ENCODE measurements at regions not wholly inside any gene's neighbourhood (a gene's known extent, or its start where the extent isn't known, plus 50 kb on each side); places are given as distances from the start of the nearest gene placed in this dataset.
A peak's percentile ranks its signal among the peaks of the same experiment; 100 is the strongest.

DNA sequence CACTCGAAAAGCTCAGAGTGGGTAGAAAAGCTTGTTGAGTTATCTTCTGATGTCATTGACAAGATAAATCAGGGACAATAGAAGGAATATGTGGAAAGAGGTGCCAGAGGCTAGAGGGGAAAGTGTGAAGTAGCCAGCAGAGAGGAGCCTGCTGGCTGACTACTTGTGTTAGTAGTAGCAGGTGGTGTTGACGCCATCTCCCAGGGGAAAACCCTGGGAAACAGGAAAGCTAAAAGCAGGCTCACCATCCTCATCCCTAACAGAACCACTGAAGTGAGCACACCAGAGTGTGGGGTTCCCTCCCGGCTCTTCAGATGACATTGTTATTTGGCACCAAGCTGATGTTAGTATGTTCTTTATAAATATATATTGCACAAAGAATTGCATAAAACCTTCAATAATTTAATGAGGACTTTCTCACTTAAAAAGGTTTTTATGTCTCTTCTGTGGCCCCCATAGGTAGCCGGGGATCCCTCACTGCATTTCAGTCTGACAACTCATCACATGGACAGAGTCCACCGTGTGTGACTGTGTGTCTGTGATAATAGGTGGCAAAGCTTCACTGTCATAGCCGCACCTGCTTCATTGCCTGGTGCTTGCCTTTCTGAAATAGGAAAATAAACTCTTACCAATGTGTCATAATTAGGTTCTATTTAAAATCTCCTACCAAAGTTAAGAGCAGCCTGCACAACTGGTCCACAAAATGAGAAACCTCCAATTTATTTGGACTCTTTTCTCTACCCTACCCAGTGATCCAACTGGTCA is 63.2 kb upstream of the TOP3B start:
- FAIRE-seq = no peak

DNA sequence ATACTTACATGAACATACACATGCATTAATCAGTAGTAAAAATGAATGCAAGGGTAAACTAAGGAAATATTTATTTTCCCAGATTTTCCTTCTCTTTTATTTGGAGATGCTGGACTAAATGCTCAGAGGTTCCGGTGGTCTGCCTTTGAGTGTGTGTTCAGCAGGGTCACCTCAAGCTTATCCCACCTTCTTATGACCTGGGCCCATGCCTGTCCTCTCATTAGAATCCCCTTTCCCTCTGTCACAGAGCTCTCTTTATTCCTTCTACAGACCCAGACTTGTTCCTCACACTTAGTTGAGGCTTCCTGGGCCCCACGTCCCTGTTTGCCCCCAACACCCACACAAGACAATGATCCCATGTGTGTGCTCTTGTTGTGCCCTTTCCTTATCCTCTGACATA is 61.6 kb upstream of the TOP3B start:
- FAIRE-seq (no peak), DNase-seq (ENCODE audit: insufficient read length, low spot score) (no peak)

More for the DNA sequence above, 63.2 kb upstream of the TOP3B start:
- no peak for DNase-seq (ENCODE audit: insufficient read length, low spot score)

- DNase-seq (ENCODE audit: insufficient read length, low spot score) = no peak
- FAIRE-seq = no peak
Observed at GRCh38 chr22:22043296-22044078, 60.9 kb upstream of the TOP3B start.

- DNase-seq (ENCODE audit: insufficient read length, low spot score) (no peak), FAIRE-seq (peak; percentile 31)
Observed at GRCh38 chr22:22042599-22043295, 60.2 kb upstream of the TOP3B start.

- FAIRE-seq (peak; percentile 4), DNase-seq (ENCODE audit: insufficient read length, low spot score) (no peak)
Observed at GRCh38 chr22:22042009-22042408, 59.4 kb upstream of the TOP3B start.

- DNase-seq (ENCODE audit: insufficient read length, low spot score) (no peak), FAIRE-seq (no peak)
Observed at GRCh38 chr22:22040908-22041307, 58.3 kb upstream of the TOP3B start.

DNA sequence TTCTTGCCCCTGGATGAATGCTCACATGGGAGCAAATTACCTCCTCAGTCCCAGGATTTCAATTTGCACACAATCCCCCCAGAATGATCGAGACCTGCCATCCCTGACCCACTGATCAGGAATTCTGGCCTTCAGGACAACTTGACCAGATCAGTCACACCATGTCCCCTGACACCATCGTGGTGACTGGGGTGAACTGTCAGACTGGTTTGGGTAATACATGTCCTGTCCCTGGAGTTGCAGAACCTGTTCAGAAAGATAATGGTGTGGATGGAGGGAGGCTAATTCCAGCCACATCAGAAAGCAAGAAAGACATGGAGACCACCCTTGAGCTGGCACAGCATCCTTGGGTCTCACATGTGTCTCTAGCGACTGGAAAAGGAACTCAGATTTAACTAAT is 57.9 kb upstream of the TOP3B start:
- FAIRE-seq = no peak
- no peak for DNase-seq (ENCODE audit: insufficient read length, low spot score)

- no peak for FAIRE-seq
Observed at GRCh38 chr22:22039286-22040074, 56.9 kb upstream of the TOP3B start.

GRCh38 chr22:22038178-22038880 is 55.7 kb upstream of the TOP3B start:
- no peak for DNase-seq (ENCODE audit: insufficient read length, low spot score)
- FAIRE-seq = no peak

More at GRCh38 chr22:22039286-22040074, 56.9 kb upstream of the TOP3B start:
- DNase-seq (ENCODE audit: insufficient read length, low spot score) = no peak

DNA sequence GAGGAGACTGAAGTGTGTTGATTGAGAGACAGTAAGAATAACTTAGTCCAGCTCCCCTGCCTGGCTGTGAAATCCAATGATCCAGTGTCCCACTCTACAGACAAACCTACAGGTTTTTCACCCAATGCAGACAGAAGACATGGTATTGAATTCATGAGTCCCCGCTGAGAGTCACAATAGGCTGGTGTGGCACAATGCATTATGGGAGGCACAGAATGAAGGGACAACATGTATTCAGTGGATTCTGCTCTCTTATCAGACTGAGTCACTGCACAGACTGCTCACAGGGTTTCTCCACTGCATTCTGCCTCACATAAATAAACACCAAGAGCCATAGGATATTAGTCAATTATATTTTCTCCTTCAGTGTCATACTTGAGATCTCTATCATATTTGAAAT is 55.2 kb upstream of the TOP3B start:
- no peak for DNase-seq (ENCODE audit: insufficient read length, low spot score)
- FAIRE-seq = no peak

DNA sequence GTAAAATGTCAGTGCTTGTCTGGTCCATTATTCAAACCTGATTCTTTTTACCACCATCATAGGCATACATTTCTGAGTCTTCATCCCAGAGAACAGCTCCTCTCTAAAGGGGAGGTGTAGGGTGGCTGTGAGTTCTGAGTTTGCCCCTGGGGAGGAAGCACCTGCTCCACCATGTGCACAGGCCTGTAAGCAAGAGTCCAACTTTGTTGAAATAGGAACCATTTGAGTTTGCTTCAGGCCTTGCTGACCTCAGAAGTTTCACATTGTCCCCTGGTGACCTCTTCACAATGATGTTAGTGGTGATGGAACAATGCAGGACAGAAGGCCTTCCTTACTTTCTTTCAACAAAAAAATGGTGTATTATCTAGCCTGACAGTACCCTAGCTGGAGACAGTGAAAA is 54.6 kb upstream of the TOP3B start:
- DNase-seq (ENCODE audit: insufficient read length, low spot score) (no peak), FAIRE-seq (no peak)

- FAIRE-seq (no peak), DNase-seq (ENCODE audit: insufficient read length, low spot score) (no peak)
Observed at GRCh38 chr22:22036588-22036987, 54.0 kb upstream of the TOP3B start.

GRCh38 chr22:22035771-22036314 is 53.3 kb upstream of the TOP3B start:
- DNase-seq (ENCODE audit: insufficient read length, low spot score) (no peak), FAIRE-seq (no peak)

- DNase-seq (ENCODE audit: insufficient read length, low spot score) = no peak
- no peak for FAIRE-seq
Observed at GRCh38 chr22:22035203-22035602, 52.6 kb upstream of the TOP3B start.

DNA sequence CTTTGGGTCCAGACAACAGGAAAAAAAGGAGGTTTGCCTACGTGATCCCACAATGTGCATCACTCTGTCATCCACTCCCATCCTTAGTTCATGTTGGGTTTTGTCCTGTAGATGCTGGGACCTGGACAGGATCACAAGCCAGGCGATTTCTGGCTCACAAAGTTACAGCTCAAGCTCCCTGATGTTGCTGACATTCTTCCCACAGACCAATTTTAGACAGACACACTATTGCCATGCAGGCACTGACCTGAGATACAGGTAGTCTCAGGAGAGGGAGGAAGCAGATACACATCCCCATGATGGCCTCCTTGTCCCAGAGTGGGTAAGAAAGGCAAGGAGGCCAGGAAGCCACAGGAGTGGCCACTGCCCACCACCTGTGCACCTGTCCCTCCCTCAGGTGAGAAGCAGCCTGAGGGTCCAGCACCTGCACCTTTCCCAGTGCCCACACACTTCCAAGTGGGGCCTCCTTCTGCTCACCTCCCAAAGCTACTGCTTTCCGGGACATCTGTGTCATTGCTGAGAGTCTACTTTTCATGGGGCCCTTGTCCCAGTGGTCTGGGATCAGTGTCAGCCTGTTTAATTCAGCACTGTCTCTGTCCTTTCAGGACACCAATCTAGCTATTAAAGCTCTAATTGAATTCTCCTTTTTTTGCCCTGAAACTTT is 52.0 kb upstream of the TOP3B start:
- no peak for FAIRE-seq
- no peak for DNase-seq (ENCODE audit: insufficient read length, low spot score)

DNA sequence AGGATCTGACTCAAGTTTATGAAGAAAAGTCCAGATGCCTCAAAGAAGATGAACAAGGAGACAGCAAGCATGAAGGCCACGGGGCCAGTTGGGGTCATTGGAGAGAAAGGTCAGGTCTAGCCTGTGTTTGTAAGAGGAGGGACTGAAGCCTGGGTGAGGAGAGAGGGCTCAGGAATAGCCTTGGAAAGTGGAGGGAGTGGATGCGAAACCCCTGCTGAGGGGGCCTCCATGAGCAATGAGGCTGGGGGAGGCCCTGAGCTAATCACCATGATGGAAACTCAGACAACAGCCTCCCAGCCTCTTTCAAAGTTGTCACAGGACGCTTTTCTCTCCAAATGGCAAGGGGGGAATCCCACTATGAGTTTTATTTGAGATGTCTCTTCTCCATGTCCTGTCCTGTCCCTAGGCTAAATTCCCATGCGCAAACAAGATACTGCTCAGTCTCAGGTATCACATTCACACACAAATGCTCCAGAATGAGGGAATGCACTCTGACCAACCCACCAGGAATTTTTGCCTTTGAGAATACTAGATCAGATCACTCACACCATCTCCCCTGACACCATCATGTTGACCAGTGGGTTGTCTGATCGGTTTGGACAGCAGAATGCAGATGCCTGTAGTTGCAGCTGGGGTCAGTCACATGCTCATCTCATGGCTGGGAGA is 51.3 kb upstream of the TOP3B start:
- no peak for DNase-seq (ENCODE audit: insufficient read length, low spot score)
- FAIRE-seq = no peak

DNA sequence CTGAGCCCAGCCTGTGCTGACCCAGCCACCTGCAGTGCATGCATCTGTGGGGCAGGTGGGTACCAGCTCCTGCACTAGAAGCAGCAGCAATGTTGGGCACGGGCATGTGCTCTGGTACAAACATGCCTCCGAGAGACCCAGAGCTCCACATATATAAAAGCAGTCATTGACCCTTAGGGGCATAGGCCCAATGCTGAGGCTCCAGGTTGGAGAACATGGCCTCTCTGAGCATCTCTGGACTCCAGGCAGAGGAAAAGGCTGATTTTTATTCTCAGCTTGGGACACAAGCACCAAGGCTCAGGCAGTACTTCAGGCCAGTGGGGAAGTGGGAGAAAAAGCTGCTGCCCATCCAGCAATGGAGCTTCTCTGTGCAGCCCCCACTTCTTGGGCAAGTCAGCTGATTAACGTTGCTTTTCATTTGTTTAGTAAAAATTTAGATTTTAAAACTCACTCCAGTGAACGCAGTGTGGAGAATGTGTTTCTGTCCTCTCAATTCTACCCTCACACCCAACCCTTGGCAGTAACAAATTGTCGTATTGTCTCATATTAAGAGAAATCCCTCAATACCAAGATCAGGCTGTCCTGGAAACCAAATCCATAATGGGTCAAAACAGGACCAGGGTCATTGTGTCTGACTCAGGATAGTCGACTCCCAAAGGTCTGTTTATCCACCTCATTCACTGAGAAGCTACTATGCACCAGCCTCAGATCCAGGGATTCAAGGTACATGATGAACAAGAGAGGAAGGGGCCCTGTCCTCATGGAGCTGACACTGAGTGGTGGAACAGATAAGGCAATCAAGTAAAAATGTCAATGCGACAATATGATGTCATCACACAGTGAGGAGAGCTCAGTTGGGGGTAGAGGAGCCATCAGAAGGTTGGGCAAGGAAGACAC is 50.6 kb upstream of the TOP3B start:
- no peak for FAIRE-seq

More for the DNA sequence above, 50.6 kb upstream of the TOP3B start:
- DNase-seq (ENCODE audit: insufficient read length, low spot score) = no peak
